Erythroblast (primary cell): ENCODE measurements at regions not wholly inside any gene's neighbourhood (a gene's known extent, or its start where the extent isn't known, plus 50 kb on each side); places are given as distances from the start of the nearest gene placed in this dataset.

Source experiments
- GATA1 ChIP-seq: IDR thresholded peaks from 2 replicates; pipeline ENCODE4 v1.6.1; 2011; ENCODE audit warnings: low read depth, mild to moderate bottlenecking, control low read depth, low read length, moderate library complexity
- POLR2A ChIP-seq: IDR thresholded peaks from 2 replicates; pipeline ENCODE4 v1.6.1; 2011; ENCODE audit warnings: mild to moderate bottlenecking, low read length

DNA sequence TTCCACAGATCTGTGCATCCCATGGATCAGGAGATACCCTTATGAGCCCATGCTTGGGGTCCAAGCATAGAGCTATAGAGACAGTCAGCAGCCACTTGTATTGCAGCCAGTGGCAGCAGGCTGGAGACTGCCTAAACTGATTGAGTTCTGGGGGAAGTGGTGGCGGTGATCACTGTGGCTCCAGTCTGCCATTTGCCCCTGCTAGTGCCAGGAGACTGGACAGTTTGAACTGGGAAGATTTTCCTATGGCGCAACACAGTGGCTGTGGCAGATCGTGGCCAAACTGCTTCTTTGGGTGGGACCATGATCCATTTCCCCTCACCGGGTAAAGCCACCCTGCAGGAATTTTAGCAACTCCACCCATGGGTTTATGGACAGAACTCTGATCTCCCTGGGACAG is 679.7 kb upstream of the SEMA3D start:
- TF ChIP-seq POLR2A: no peak
- no peak for TF ChIP-seq GATA1
